Lower lobe of right lung (tissue), 2 donors: ENCODE measurements at regions not wholly inside any gene's neighbourhood (a gene's known extent, or its start where the extent isn't known, plus 50 kb on each side); places are given as distances from the start of the nearest gene placed in this dataset.
A peak's percentile ranks its signal among the peaks of the same experiment; 100 is the strongest.
"Not testable (repeated sequence)": the region's sequence is repeated elsewhere in the genome, so short reads cannot be mapped to it uniquely, and the experiment has no call there.

Source experiments
- ATAC-seq, 2 donors: fragments of 200-7000 bp; cut with Tn5 transposase; one replicate each; pipeline ENCODE4 v1.9.1; 2020 to 2022; ENCODE audit warnings: mild to moderate bottlenecking in 2 of 2, moderate library complexity in 2 of 2
- DNase-seq: peaks from one replicate; pipeline ENCODE4 v3.0.0-alpha.2; 2020
- H3K27ac ChIP-seq: fragments of 200-600 bp; one replicate; pipeline ENCODE4 v1.8.0; 2022
- H3K27me3 ChIP-seq: fragments of 200-600 bp; one replicate; pipeline ENCODE4 v1.8.0; 2022; ENCODE audit warnings: low read depth
- H3K36me3 ChIP-seq: fragments of 200-600 bp; one replicate; pipeline ENCODE4 v1.8.0; 2022; ENCODE audit warnings: mild to moderate bottlenecking
- H3K4me1 ChIP-seq: fragments of 200-600 bp; one replicate; pipeline ENCODE4 v1.8.0; 2022
- H3K4me3 ChIP-seq: fragments of 200-600 bp; one replicate; pipeline ENCODE4 v1.8.0; 2022; ENCODE audit warnings: mild to moderate bottlenecking
- H3K9me3 ChIP-seq: fragments of 200-600 bp; one replicate; pipeline ENCODE4 v1.8.0; 2022
- CTCF ChIP-seq: fragments of 200-600 bp; IDR thresholded peaks from one replicate; pipeline ENCODE4 v1.8.0; 2022; ENCODE audit warnings: antibody characterized with exemption, mild to moderate bottlenecking
- intact Hi-C: fragments of 100-400 bp; cut with DNase I; formaldehyde crosslinking; loops from one replicate; pipeline ENCODE4 v1.11.0; 2022
- donor health status: DM: no; HTN: yes; CAD: no; lungs with severe emphysema.

GRCh38 chr17:77531002-77531401 is 390.2 kb downstream of the SEC14L1 start:
- no peaks in the 10 kb centered on the region for H3K36me3 ChIP-seq
- peaks cover 31% of the 10 kb centered on the region for H3K27me3 ChIP-seq
- H3K27ac ChIP-seq, result no peak overlapping the region
- H3K4me3 ChIP-seq, result no peak overlapping the region
- intact Hi-C loops, result no loop called here
- DNase-seq (no peak), ATAC-seq (no peak)
- TF ChIP-seq CTCF, result no peak
- H3K9me3 ChIP-seq, result no peaks in the 10 kb centered on the region
- peaks cover 14% of the 10 kb centered on the region for H3K4me1 ChIP-seq

- Histone ChIP-seq H3K9me3 (no peaks in the 10 kb centered on the region), H3K27ac (no peak overlapping the region), H3K4me1 (peaks cover 14% of the 10 kb centered on the region), H3K27me3 (peaks cover 31% of the 10 kb centered on the region), H3K36me3 (no peaks in the 10 kb centered on the region), H3K4me3 (no peak overlapping the region)
- intact Hi-C loops, result no loop called here
- DNase-seq, result no peak
- TF ChIP-seq CTCF, result no peak
- ATAC-seq, result peak in 1 of 2 donors; percentile 10
These were observed 390.9 kb downstream of the SEC14L1 start for GRCh38 chr17:77531641-77532040.

GRCh38 chr17:77533697-77534096 is 392.9 kb downstream of the SEC14L1 start:
- H3K36me3 ChIP-seq, DNase-seq, intact Hi-C loops, H3K9me3 ChIP-seq, ATAC-seq, H3K4me3 ChIP-seq, H3K4me1 ChIP-seq, H3K27ac ChIP-seq: not testable (repeated sequence)
- peaks cover 16% of the 10 kb centered on the region for H3K27me3 ChIP-seq

- ATAC-seq (no peak), DNase-seq (no peak)
- Histone ChIP-seq H3K9me3 (no peaks in the 10 kb centered on the region), H3K36me3 (no peaks in the 10 kb centered on the region), H3K4me3 (no peak overlapping the region), H3K27me3 (peaks cover 12% of the 10 kb centered on the region), H3K4me1 (peaks cover 1% of the 10 kb centered on the region), H3K27ac (no peak overlapping the region)
- TF ChIP-seq CTCF, result no peak
- intact Hi-C loops, result no loop called here
These were observed 393.4 kb downstream of the SEC14L1 start for GRCh38 chr17:77534137-77534536.

- peaks cover 7% of the 10 kb centered on the region for H3K27me3 ChIP-seq
- intact Hi-C loops, result no loop called here
- no peak overlapping the region for H3K27ac ChIP-seq
- DNase-seq (no peak), ATAC-seq (no peak)
- no peaks in the 10 kb centered on the region for H3K4me1 ChIP-seq
- no peak for TF ChIP-seq CTCF
- H3K9me3 ChIP-seq, result no peaks in the 10 kb centered on the region
- no peak overlapping the region for H3K4me3 ChIP-seq
- H3K36me3 ChIP-seq, result no peaks in the 10 kb centered on the region
These were observed 394.7 kb downstream of the SEC14L1 start for GRCh38 chr17:77535435-77535834.

GRCh38 chr17:77535892-77536291 is 395.1 kb downstream of the SEC14L1 start:
- Histone ChIP-seq H3K4me3 (no peak overlapping the region), H3K4me1 (no peaks in the 10 kb centered on the region), H3K27me3 (peaks cover 7% of the 10 kb centered on the region), H3K36me3 (no peaks in the 10 kb centered on the region), H3K9me3 (no peaks in the 10 kb centered on the region), H3K27ac (no peak overlapping the region)
- ATAC-seq (no peak), DNase-seq (no peak)
- intact Hi-C loops, result no loop called here
- no peak for TF ChIP-seq CTCF
